NCI-H2196 (cell line): ENCODE measurements at regions not wholly inside any gene's neighbourhood (a gene's known extent, or its start where the extent isn't known, plus 50 kb on each side); places are given as distances from the start of the nearest gene placed in this dataset.
"Not testable (repeated sequence)": the region's sequence is repeated elsewhere in the genome, so short reads cannot be mapped to it uniquely, and the experiment has no call there.

Experiments
- DNase-seq: peaks from one replicate; lab custom pipeline; 2025; ENCODE audit not compliant: unreplicated experiment; lab: John Stamatoyannopoulos, UW

DNA sequence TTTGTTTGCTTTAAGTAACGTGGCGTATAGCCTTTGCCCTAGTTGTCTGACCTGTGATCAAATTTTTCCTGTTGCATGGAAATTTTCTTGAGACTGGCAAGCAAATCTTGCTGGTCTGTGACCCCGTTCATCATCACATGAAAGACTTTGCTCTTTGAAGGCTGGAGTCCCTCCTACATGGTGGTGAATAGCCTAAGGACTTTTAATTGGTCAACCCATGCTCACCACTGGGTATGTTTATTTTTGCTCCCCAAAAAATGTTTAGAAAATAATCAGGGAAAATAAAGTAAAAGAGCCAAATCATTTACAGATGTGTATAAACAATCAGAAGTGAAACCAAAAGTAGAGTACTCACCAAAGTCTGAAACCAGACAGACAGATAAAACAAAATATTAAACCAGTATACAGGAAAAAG lies 1075.3 kb upstream of the ALCAM start:
- no peak for DNase-seq

GRCh38 chr3:104291878-104292277 lies 1074.8 kb upstream of the ALCAM start:
- no peak for DNase-seq

DNA sequence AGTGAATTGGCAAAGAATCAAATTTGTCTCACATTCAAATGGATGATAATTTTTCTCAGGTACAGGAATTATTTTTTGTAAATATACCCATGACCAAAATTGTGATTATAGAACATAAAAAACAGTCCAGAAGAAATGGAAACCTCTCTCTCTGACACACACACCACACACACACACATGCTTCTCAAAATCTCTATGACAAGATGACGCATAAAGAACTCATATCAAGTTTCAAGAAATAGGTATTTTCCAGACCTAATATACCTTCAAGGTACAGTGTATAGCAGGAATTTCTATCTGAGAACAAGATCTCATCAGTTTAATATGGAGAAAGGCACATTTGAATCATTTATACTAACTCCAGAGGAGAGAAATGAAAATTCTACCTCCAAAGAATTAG lies 1069.1 kb upstream of the ALCAM start:
- no peak for DNase-seq

DNA sequence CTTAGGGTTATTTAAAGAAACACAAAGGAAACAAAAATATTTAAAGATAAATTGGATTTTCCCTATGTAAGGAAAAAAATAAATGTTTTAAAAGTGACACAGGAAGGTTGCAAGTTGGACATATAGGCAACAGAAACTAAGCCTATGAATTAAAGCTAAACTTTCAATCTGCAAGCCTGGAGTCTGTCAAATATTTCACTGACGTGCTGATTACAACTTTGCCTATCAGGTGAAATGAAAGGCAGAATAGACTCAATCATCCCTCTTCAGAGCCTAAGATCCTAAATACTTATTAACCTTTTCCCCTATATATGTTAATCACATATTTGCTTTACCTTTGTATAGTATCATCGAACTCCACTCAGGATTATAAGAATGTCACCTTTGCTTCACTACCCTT lies 1068.0 kb upstream of the ALCAM start:
- no peak for DNase-seq

DNA sequence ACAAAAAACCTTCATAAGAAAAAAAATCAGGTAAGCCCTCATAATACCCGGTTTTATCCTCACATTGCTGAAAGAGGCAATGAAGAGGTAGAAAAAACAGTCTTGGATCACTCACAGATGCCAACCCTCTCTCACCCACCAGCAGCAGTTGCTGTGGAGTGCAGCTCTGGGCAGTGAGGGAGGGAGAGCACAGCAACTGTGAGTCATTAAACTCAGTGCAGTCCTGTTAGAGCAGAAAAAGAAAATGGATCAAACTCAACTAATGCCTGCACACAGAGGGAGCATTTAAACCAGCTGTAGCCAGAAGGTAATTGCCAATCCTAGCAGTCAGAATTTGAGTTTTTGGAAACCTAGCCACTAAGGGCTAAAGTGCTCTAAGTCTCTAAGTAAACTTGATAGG lies 1050.6 kb upstream of the ALCAM start:
- DNase-seq, result no peak

- no peak for DNase-seq
Observed at GRCh38 chr3:104323226-104323625, 1043.5 kb upstream of the ALCAM start.

DNA sequence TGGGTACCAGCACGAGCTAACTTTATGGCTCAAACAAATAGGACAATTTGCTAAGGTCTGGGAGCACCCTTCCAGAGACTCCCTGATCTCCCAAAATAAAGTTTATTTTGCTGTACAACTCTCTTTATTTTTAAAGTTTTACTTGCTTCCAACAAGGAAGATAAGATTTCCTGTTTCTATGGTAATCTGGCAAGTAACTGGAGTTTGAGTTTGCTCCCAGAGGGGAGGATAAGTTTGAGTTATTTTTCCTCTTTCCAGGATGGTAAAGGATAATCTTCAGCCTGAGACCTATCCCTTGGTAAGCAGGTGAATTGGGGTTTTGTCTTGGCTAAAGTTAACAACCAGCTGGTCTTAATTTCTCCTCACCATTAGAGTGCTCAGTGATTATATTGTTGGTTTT lies 1019.4 kb upstream of the ALCAM start:
- DNase-seq, result no peak

- no peak for DNase-seq
Observed at GRCh38 chr3:104349836-104350235, 1016.9 kb upstream of the ALCAM start.

GRCh38 chr3:104353951-104354350 lies 1012.8 kb upstream of the ALCAM start:
- DNase-seq, result no peak

- DNase-seq, result no peak
Observed at GRCh38 chr3:104359546-104359945, 1007.2 kb upstream of the ALCAM start.

DNA sequence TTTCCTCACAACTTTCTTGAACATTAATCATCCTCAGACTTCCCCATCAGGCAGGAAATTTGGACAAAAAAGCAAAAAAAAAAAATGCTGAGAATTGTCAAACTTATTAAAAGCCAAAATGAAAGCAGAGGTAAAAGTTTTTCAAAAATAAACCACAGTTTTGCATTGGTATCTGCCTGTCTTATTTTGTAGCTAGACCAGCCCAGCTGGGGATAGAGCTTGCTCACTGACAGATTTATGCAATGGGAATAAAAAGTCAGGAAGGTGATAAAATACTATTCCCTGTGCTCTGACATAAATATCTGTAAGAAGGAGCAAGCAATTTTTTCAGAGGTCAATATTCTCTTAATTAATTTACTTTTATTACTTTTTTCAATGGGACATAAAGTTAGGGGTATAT lies 1006.7 kb upstream of the ALCAM start:
- DNase-seq, result no peak

- not testable (repeated sequence) for DNase-seq
Observed at GRCh38 chr3:104361748-104362147, 1005.0 kb upstream of the ALCAM start.

DNA sequence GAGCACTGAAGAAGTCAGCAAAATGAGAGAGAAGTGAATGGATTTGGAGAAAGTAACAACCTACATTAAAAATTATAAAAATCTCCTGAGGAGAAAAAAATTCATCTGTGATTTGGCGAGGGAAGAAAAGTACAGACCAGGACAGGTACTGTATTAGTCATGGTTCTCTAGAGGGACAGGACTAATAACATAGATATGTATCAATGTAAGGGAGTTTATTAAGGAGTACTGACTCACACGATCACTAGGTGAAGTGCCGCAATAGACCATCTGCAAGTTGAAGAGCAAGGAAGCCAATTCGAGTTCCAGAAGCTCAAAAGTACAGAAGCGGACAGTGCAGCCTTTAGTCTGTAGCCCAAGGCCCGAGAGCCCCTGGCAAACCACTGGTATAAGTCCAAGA lies 1004.4 kb upstream of the ALCAM start:
- no peak for DNase-seq

DNA sequence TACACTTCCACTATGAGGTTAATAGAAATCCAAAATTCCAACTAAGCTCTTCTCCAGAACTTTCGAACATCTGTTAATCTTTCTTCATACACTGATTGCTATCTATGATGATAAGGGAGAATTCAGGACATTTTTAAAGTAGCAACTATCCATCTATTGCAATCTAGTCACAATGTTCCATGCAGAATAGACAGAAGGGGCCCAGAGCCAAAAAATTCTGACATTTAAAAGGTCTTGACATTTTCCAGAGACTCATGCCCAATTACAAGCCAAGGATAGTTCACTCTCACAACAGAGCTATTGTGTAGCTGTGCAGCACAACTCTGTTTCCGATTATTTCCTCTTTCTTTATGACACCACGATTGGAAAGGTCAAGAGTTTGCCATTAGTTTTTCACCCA lies 999.7 kb upstream of the ALCAM start:
- no peak for DNase-seq

DNA sequence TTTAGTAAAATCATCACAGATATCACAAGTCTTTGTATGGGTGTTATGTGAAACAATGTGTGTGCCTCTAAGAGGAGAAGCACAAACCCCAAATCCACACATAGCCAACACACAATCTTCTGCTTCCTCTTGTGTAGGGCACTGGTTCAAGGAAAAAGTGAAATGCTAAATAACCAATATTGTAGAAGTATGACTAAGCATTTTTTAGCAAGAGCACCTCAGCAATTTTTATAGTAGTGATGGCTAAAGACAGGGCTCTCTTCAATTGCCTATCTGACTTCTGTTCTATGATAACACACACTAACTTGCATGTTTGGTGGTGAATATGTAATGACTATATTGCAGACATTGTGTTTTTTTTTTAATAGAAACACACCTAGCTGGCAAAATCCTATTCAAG lies 997.9 kb upstream of the ALCAM start:
- no peak for DNase-seq

- no peak for DNase-seq
Observed at GRCh38 chr3:104385421-104385820, 981.3 kb upstream of the ALCAM start.

DNA sequence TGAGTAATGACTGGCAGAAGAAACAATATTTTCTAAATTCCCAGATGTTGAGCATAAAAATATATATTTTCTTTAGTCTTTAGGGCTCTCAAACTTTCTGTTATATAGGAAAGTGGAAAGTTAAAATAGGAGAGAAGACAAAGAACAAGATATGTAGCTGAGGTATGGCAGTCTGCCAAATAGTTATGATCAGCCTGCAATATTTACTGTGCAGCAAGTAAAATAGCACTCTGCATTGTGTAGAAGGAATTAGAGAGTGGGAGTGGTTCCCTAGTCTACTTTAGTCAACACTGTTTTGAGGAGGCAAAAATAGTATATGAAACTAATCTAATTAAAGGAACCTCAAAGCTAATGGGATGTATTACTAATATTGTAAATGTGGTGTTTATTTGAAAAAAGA lies 978.1 kb upstream of the ALCAM start:
- no peak for DNase-seq

GRCh38 chr3:104392327-104392726 lies 974.4 kb upstream of the ALCAM start:
- no peak for DNase-seq

GRCh38 chr3:104396974-104397669 lies 969.6 kb upstream of the ALCAM start:
- no peak for DNase-seq

DNA sequence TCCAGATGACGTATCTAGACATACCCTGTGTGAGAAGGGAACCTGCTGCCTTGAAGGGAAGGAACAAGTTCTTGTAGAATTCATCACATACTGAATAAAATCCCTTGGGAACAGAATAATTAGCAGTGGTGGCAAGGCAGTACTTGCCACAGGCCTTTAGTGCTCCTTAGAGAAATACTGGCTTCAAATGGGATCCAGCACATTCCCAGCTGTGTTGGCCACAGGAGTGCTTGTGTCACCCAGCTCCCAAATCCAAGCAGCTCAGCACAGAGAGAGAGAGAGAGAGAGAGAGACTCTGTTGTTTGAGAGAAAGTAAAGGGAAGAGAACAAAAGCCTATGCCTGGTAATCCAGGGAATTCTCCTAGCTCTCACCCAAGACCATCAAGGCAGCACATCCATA lies 969.0 kb upstream of the ALCAM start:
- DNase-seq, result no peak

GRCh38 chr3:104402902-104403301 lies 963.8 kb upstream of the ALCAM start:
- DNase-seq, result no peak

GRCh38 chr3:104411757-104412156 lies 955.0 kb upstream of the ALCAM start:
- no peak for DNase-seq
